ENCODE measurements at regions not wholly inside any gene's neighbourhood (a gene's known extent, or its start where the extent isn't known, plus 50 kb on each side); places are given as distances from the start of the nearest gene placed in this dataset.

- no peak for TF ChIP-seq EZH2 (IDR thresholded peaks at IDR 0.05; ENCODE audit: insufficient read depth, poor library complexity, severe bottlenecking)
- no peak for TF ChIP-seq EZH2phosphoT487 (IDR thresholded peaks at IDR 0.05; ENCODE audit: insufficient read depth, low read depth)
Observed at GRCh38 chr4:173697840-173698239, 167.8 kb upstream of the HAND2 start.

Data from GM23248 (cell line).